CD4-positive, alpha-beta memory T cell (primary cell): ENCODE measurements at regions not wholly inside any gene's neighbourhood (a gene's known extent, or its start where the extent isn't known, plus 50 kb on each side); places are given as distances from the start of the nearest gene placed in this dataset.

Experiments
- CTCF ChIA-PET: fragments of 350-600 bp; sonication (Branson Sonifier 250); formaldehyde crosslinking; loops from one replicate; lab custom pipeline; 2021; ENCODE audit warnings: inconsistent platforms; ENCODE audit not compliant: partially characterized antibody; lab: Charles Lee
- POLR2A ChIA-PET: fragments of 350-600 bp; sonication (Branson Sonifier 250); formaldehyde crosslinking; loops from one replicate; lab custom pipeline; 2021; ENCODE audit not compliant: partially characterized antibody; lab: Charles Lee
- DNase-seq, 5 donors: peaks; one replicate each; pipeline versions ENCODE4 v3.0.0 to v3.0.0-alpha.2; 2020 to 2022; ENCODE audit warnings: mixed read lengths in 1 of 5
- H3K27ac ChIP-seq: one replicate; pipeline ENCODE4 v1.7.0; 2013; ENCODE audit warnings: low read depth, low read length
- H3K27me3 ChIP-seq: 2 replicates; pipeline ENCODE4 v1.7.0; 2013; ENCODE audit warnings: mild to moderate bottlenecking, low read length, moderate library complexity; ENCODE audit not compliant: insufficient read depth
- H3K36me3 ChIP-seq: 2 replicates; pipeline ENCODE4 v1.7.0; 2013; ENCODE audit warnings: mild to moderate bottlenecking, low read length, moderate library complexity; ENCODE audit not compliant: insufficient read depth
- H3K4me1 ChIP-seq: 2 replicates; pipeline ENCODE4 v1.7.0; 2013; ENCODE audit warnings: mild to moderate bottlenecking, low read length, moderate library complexity; ENCODE audit not compliant: insufficient read depth
- H3K4me3 ChIP-seq, 2 donors: one replicate each; pipeline ENCODE4 v1.7.0; 2013; ENCODE audit warnings: low read length in 2 of 2, mild to moderate bottlenecking in 1 of 2
- H3K9me3 ChIP-seq, 2 donors: one replicate each; pipeline ENCODE4 v1.7.0; 2013; ENCODE audit warnings: low read length in 2 of 2, control low read depth in 1 of 2; ENCODE audit not compliant: control insufficient read depth in 1 of 2
- H3K27ac Mint-ChIP-seq, 7 donors: one replicate each; pipeline ENCODE4 v1.8.0; 2020 to 2021; ENCODE audit warnings: mixed read lengths in 7 of 7, mild to moderate bottlenecking in 6 of 7, inconsistent platforms in 3 of 7, moderate library complexity in 3 of 7
- H3K27me3 Mint-ChIP-seq, 2 donors: one replicate each; pipeline ENCODE4 v1.8.0; 2020 to 2021; ENCODE audit warnings: mixed read lengths in 2 of 2
- H3K36me3 Mint-ChIP-seq, 2 donors: one replicate each; pipeline ENCODE4 v1.8.0; 2020 to 2021; ENCODE audit warnings: mixed read lengths in 2 of 2, inconsistent platforms in 1 of 2, mild to moderate bottlenecking in 1 of 2
- H3K4me1 Mint-ChIP-seq, 4 donors: one replicate each; pipeline ENCODE4 v1.8.0; 2020 to 2021; ENCODE audit warnings: mixed read lengths in 4 of 4, mild to moderate bottlenecking in 1 of 4
- H3K4me3 Mint-ChIP-seq, 8 donors: one replicate each; pipeline ENCODE4 v1.8.0; 2020 to 2021; ENCODE audit warnings: mixed read lengths in 8 of 8, mild to moderate bottlenecking in 7 of 8, moderate library complexity in 6 of 8, inconsistent platforms in 3 of 8
- H3K9me3 Mint-ChIP-seq, 8 donors: one replicate each; pipeline ENCODE4 v1.8.0; 2020 to 2021; ENCODE audit warnings: mixed read lengths in 8 of 8, mild to moderate bottlenecking in 5 of 8, inconsistent platforms in 3 of 8, moderate library complexity in 1 of 8
- intact Hi-C: fragments of 100-400 bp; cut with micrococcal nuclease; formaldehyde crosslinking; loops from one replicate; pipeline ENCODE4 v1.15.1; 2023

- peaks cover 0 to 4% (median 0%) of the 10 kb centered on the region in 8 donors for H3K9me3 Mint-ChIP-seq
- no peaks in the 10 kb centered on the region for H3K27me3 Mint-ChIP-seq
- H3K27ac ChIP-seq = no peak overlapping the region
- H3K27me3 ChIP-seq = no peaks in the 10 kb centered on the region
- no peaks in the 10 kb centered on the region for H3K4me1 Mint-ChIP-seq
- no peak for DNase-seq
- intact Hi-C loops = no loop called here
- CTCF ChIA-PET = no interaction called here
- H3K9me3 ChIP-seq = no peaks in the 10 kb centered on the region
- H3K36me3 ChIP-seq = no peaks in the 10 kb centered on the region
- no peak overlapping the region for H3K4me3 Mint-ChIP-seq
- peaks cover 0 to 8% of the 10 kb centered on the region in 2 donors for H3K36me3 Mint-ChIP-seq
- POLR2A ChIA-PET = no interaction called here
- H3K4me1 ChIP-seq = no peaks in the 10 kb centered on the region
- no peak overlapping the region for H3K27ac Mint-ChIP-seq
- no peak overlapping the region for H3K4me3 ChIP-seq
Measured at GRCh38 chr2:217307023-217307422, 447.2 kb upstream of the TNP1 start.

GRCh38 chr2:217305882-217306281, 446.0 kb upstream of the TNP1 start:
- Mint-ChIP-seq H3K27ac (no peak overlapping the region), H3K4me3 (no peak overlapping the region), H3K27me3 (no peaks in the 10 kb centered on the region), H3K36me3 (peaks cover 0 to 8% of the 10 kb centered on the region in 2 donors), H3K4me1 (no peaks in the 10 kb centered on the region), H3K9me3 (peaks cover 0 to 4% (median 0%) of the 10 kb centered on the region in 8 donors)
- Histone ChIP-seq H3K9me3 (no peaks in the 10 kb centered on the region), H3K27ac (no peak overlapping the region), H3K4me3 (no peak overlapping the region), H3K4me1 (no peaks in the 10 kb centered on the region), H3K27me3 (no peaks in the 10 kb centered on the region), H3K36me3 (no peaks in the 10 kb centered on the region)
- no peak for DNase-seq
- ChIA-PET POLR2A (no interaction called here), CTCF (no interaction called here)
- intact Hi-C loops = no loop called here

- CTCF ChIA-PET = no interaction called here
- no peak overlapping the region for H3K27ac Mint-ChIP-seq
- H3K36me3 Mint-ChIP-seq = peaks cover 0 to 3% of the 10 kb centered on the region in 2 donors
- H3K4me1 Mint-ChIP-seq = no peaks in the 10 kb centered on the region
- peaks cover 0 to 4% (median 0%) of the 10 kb centered on the region in 8 donors for H3K9me3 Mint-ChIP-seq
- POLR2A ChIA-PET = no interaction called here
- H3K4me3 Mint-ChIP-seq = no peak overlapping the region
- Histone ChIP-seq H3K4me1 (no peaks in the 10 kb centered on the region), H3K9me3 (no peaks in the 10 kb centered on the region), H3K36me3 (no peaks in the 10 kb centered on the region), H3K27ac (no peak overlapping the region), H3K27me3 (no peaks in the 10 kb centered on the region), H3K4me3 (no peak overlapping the region)
- H3K27me3 Mint-ChIP-seq = no peaks in the 10 kb centered on the region
- no peak for DNase-seq
- intact Hi-C loops = no loop called here
Measured at GRCh38 chr2:217304582-217304981, 444.7 kb upstream of the TNP1 start.

GRCh38 chr2:217302856-217303255, 443.0 kb upstream of the TNP1 start:
- Histone ChIP-seq H3K9me3 (no peaks in the 10 kb centered on the region), H3K4me3 (no peak overlapping the region), H3K36me3 (no peaks in the 10 kb centered on the region), H3K27ac (no peak overlapping the region), H3K27me3 (no peaks in the 10 kb centered on the region), H3K4me1 (no peaks in the 10 kb centered on the region)
- intact Hi-C loops = no loop called here
- no peaks in the 10 kb centered on the region for H3K4me1 Mint-ChIP-seq
- no peak overlapping the region for H3K4me3 Mint-ChIP-seq
- ChIA-PET POLR2A (no interaction called here), CTCF (no interaction called here)
- no peaks in the 10 kb centered on the region for H3K36me3 Mint-ChIP-seq
- no peaks in the 10 kb centered on the region for H3K27me3 Mint-ChIP-seq
- H3K9me3 Mint-ChIP-seq = peaks cover 0 to 1% (median 0%) of the 10 kb centered on the region in 8 donors
- DNase-seq = no peak
- H3K27ac Mint-ChIP-seq = no peak overlapping the region

GRCh38 chr2:217301142-217301925, 441.5 kb upstream of the TNP1 start:
- Mint-ChIP-seq H3K4me1 (no peaks in the 10 kb centered on the region), H3K9me3 (peaks cover 0 to 7% (median 2%) of the 10 kb centered on the region in 8 donors)

GRCh38 chr2:217299590-217299989, 439.7 kb upstream of the TNP1 start:
- H3K36me3 Mint-ChIP-seq = no peaks in the 10 kb centered on the region
- H3K9me3 Mint-ChIP-seq = peaks cover 0 to 7% (median 2%) of the 10 kb centered on the region in 8 donors
- Histone ChIP-seq H3K4me1 (no peaks in the 10 kb centered on the region), H3K27me3 (no peaks in the 10 kb centered on the region), H3K36me3 (no peaks in the 10 kb centered on the region), H3K9me3 (no peaks in the 10 kb centered on the region), H3K27ac (no peak overlapping the region), H3K4me3 (no peak overlapping the region)
- POLR2A ChIA-PET = no interaction called here
- no peaks in the 10 kb centered on the region for H3K27me3 Mint-ChIP-seq
- intact Hi-C loops = no loop called here
- no peaks in the 10 kb centered on the region for H3K4me1 Mint-ChIP-seq
- no peak for DNase-seq
- no peak overlapping the region for H3K27ac Mint-ChIP-seq
- H3K4me3 Mint-ChIP-seq = no peak overlapping the region
- CTCF ChIA-PET = no interaction called here

More at GRCh38 chr2:217301142-217301925, 441.5 kb upstream of the TNP1 start:
- Mint-ChIP-seq H3K36me3 (no peaks in the 10 kb centered on the region), H3K27ac (no peak overlapping the region), H3K4me3 (no peak overlapping the region), H3K27me3 (no peaks in the 10 kb centered on the region)
- Histone ChIP-seq H3K27ac (no peak overlapping the region), H3K27me3 (no peaks in the 10 kb centered on the region), H3K4me1 (no peaks in the 10 kb centered on the region), H3K36me3 (no peaks in the 10 kb centered on the region), H3K9me3 (no peaks in the 10 kb centered on the region), H3K4me3 (no peak overlapping the region)
- POLR2A ChIA-PET = no interaction called here
- intact Hi-C loops = no loop called here
- DNase-seq = no peak
- CTCF ChIA-PET = no interaction called here

- Mint-ChIP-seq H3K27ac (no peak overlapping the region), H3K27me3 (peaks cover 0 to 1% of the 10 kb centered on the region in 2 donors), H3K4me3 (no peak overlapping the region), H3K4me1 (no peaks in the 10 kb centered on the region), H3K9me3 (peaks cover 0 to 7% (median 2%) of the 10 kb centered on the region in 8 donors), H3K36me3 (no peaks in the 10 kb centered on the region)
- Histone ChIP-seq H3K4me3 (no peak overlapping the region), H3K27me3 (no peaks in the 10 kb centered on the region), H3K4me1 (no peaks in the 10 kb centered on the region), H3K36me3 (no peaks in the 10 kb centered on the region), H3K9me3 (no peaks in the 10 kb centered on the region), H3K27ac (no peak overlapping the region)
- CTCF ChIA-PET = no interaction called here
- no peak for DNase-seq
- intact Hi-C loops = no loop called here
- POLR2A ChIA-PET = no interaction called here
Measured at GRCh38 chr2:217297096-217297495, 437.2 kb upstream of the TNP1 start.
